HCT116 (cell line): ENCODE measurements at regions not wholly inside any gene's neighbourhood (a gene's known extent, or its start where the extent isn't known, plus 50 kb on each side); places are given as distances from the start of the nearest gene placed in this dataset.

Experiments used
- ATAC-seq: fragments of 200-7000 bp; cut with Tn5 transposase; 2 replicates; pipeline ENCODE4 v1.9.1; 2020; ENCODE audit warnings: mild to moderate bottlenecking, moderate library complexity
- BruUV-seq: library from RNA; stranded (reverse); fragments of 400-500 nt; replicated peaks from 2 replicates; lab custom pipeline; 2021; lab: Mats Ljungman, UMichigan
- CTCF ChIA-PET: fragments of 300-600 bp; sonication (Branson Sonifier 250); formaldehyde crosslinking; loops from one replicate; lab custom pipeline; 2021; ENCODE audit warnings: antibody characterized with exemption; lab: Charles Lee
- POLR2A ChIA-PET: fragments of 300-600, 350-600 bp; sonication (Branson Sonifier 250); formaldehyde crosslinking; loops from one replicate; lab custom pipeline; 2021; ENCODE audit warnings: antibody characterized with exemption; lab: Charles Lee
- RAD21 ChIA-PET, 2 experiments: fragments of 300-600 bp; sonication (Branson Sonifier 250); formaldehyde crosslinking; loops; one replicate each; lab custom pipeline; 2023; ENCODE audit warnings: low total read pairs in 2 of 2; ENCODE audit not compliant: uncharacterized antibody in 2 of 2, unreplicated experiment in 2 of 2, low non-redundant PET in 1 of 2; lab: Charles Lee
- DNase-seq: peaks from one replicate; pipeline ENCODE4 v3.0.0-alpha.2; 2010; ENCODE audit warnings: low read depth, low spot score
- H2AFZ ChIP-seq: fragments of 200-600 bp; shearing (Covaris generic), sonication (generic); 2 replicates; pipeline ENCODE4 v1.6.1; 2017; ENCODE audit warnings: low read depth, mixed run types, mixed read lengths, antibody characterized with exemption, low read length; ENCODE audit not compliant: poor library complexity, severe bottlenecking
- H3K27ac ChIP-seq: 2 replicates; pipeline ENCODE4 v1.5.1; 2012; ENCODE audit warnings: low read depth, low read length
- H3K27me3 ChIP-seq: fragments of 200-600 bp; sonication (generic); 2 replicates; pipeline ENCODE4 v1.6.1; 2016; ENCODE audit warnings: mixed run types, low read length, mixed read lengths; ENCODE audit not compliant: insufficient read depth
- H3K36me3 ChIP-seq, 2 experiments: fragments of 200-500 bp in 1 of 2; fragments of 200-600 bp in 1 of 2; sonication (Bioruptor generic) in 1 of 2; sonication (generic) in 1 of 2; 2 replicates each; pipeline versions ENCODE4 v1.5.1 to v1.6.1; 2014 to 2016; ENCODE audit warnings: low read length in 2 of 2, inconsistent platforms in 1 of 2, mixed read lengths in 1 of 2, mixed run types in 1 of 2; ENCODE audit not compliant: insufficient read depth in 2 of 2, control insufficient read depth in 1 of 2
- H3K4me1 ChIP-seq, 2 experiments: fragments of 200-600 bp in 1 of 2; sonication (generic) in 1 of 2; 2 replicates each; pipeline versions ENCODE4 v1.5.1 to v1.6.1; 2012 to 2017; ENCODE audit warnings: low read length in 2 of 2, inconsistent platforms in 1 of 2, mild to moderate bottlenecking in 1 of 2, mixed read lengths in 1 of 2, mixed run types in 1 of 2, moderate library complexity in 1 of 2; ENCODE audit not compliant: insufficient read depth in 2 of 2, control insufficient read depth in 1 of 2
- H3K4me2 ChIP-seq: fragments of 200-600 bp; sonication (generic); 2 replicates; pipeline ENCODE4 v1.6.1; 2017; ENCODE audit warnings: mixed run types, low read length, mixed read lengths
- H3K4me3 ChIP-seq, 2 experiments: fragments of 200-600 bp in 1 of 2; sonication (generic) in 1 of 2; replicated peaks in 1 of 2; 2 replicates each; pipeline ENCODE4 v1.5.1; 2011 to 2016; ENCODE audit warnings: low read length in 2 of 2, control low read depth in 1 of 2, low read depth in 1 of 2, mild to moderate bottlenecking in 1 of 2, mixed read lengths in 1 of 2, mixed run types in 1 of 2
- H3K79me2 ChIP-seq: fragments of 200-600 bp; sonication (generic); 2 replicates; pipeline ENCODE4 v1.6.1; 2017; ENCODE audit warnings: mild to moderate bottlenecking, mixed run types, low read length, moderate library complexity, mixed read lengths; ENCODE audit not compliant: insufficient read depth
- H3K9ac ChIP-seq: fragments of 200-600 bp; sonication (generic); 2 replicates; pipeline ENCODE4 v1.6.1; 2016; ENCODE audit warnings: low read length, mixed read lengths
- H3K9me2 ChIP-seq: fragments of 200-600 bp; sonication (generic), shearing (Covaris generic); 2 replicates; pipeline ENCODE4 v1.6.1; 2017; ENCODE audit warnings: mixed run types, mild to moderate bottlenecking, moderate library complexity; ENCODE audit not compliant: insufficient read depth
- H3K9me3 ChIP-seq, 2 experiments: fragments of 200-500 bp in 1 of 2; fragments of 200-600 bp in 1 of 2; sonication (Bioruptor generic) in 1 of 2; sonication (generic) in 1 of 2; 2 replicates each; pipeline ENCODE4 v1.6.1; 2014 to 2017; ENCODE audit warnings: low read length in 2 of 2, mixed read lengths in 2 of 2, inconsistent platforms in 1 of 2, low read depth in 1 of 2, mild to moderate bottlenecking in 1 of 2, mixed run types in 1 of 2, moderate library complexity in 1 of 2; ENCODE audit not compliant: control insufficient read depth in 1 of 2, insufficient read depth in 1 of 2
- H4K20me1 ChIP-seq: fragments of 200-600 bp; sonication (generic), shearing (Covaris generic); 2 replicates; pipeline ENCODE4 v1.6.1; 2017; ENCODE audit warnings: mixed run types, mild to moderate bottlenecking, moderate library complexity; ENCODE audit not compliant: insufficient read depth
- CBX3 ChIP-seq: IDR thresholded peaks from 2 replicates; pipeline ENCODE4 v1.6.1; 2012; ENCODE audit warnings: low read depth
- ELF1 ChIP-seq: IDR thresholded peaks from 2 replicates; pipeline ENCODE4 v1.6.1; 2012; ENCODE audit warnings: low read depth, borderline replicate concordance
- EZH2phosphoT487 ChIP-seq: fragments of 200-600 bp; IDR thresholded peaks from 2 replicates; pipeline ENCODE4 v1.6.1; 2018; ENCODE audit warnings: antibody characterized with exemption, borderline replicate concordance
- FOSL1 ChIP-seq: IDR thresholded peaks from 2 replicates; pipeline ENCODE4 v1.6.1; 2012; ENCODE audit warnings: low read depth
- JUND ChIP-seq: IDR thresholded peaks from 2 replicates; pipeline ENCODE4 v1.6.1; 2012
- POLR2AphosphoS5 ChIP-seq: IDR thresholded peaks from 2 replicates; pipeline ENCODE4 v1.6.1; 2011; ENCODE audit warnings: mild to moderate bottlenecking, low read depth, low read length, moderate library complexity
- RAD21 ChIP-seq: IDR thresholded peaks from 2 replicates; pipeline ENCODE4 v1.6.1; 2012; ENCODE audit warnings: low read depth, mild to moderate bottlenecking
- SIN3A ChIP-seq: IDR thresholded peaks from 2 replicates; pipeline ENCODE4 v1.6.1; 2012; ENCODE audit warnings: low read depth
- SP1 ChIP-seq: IDR thresholded peaks from 2 replicates; pipeline ENCODE4 v1.6.1; 2012; ENCODE audit warnings: low read depth
- TCF7L2 ChIP-seq: IDR thresholded peaks from 2 replicates; pipeline ENCODE4 v1.7.0; 2011; ENCODE audit warnings: borderline replicate concordance, inconsistent platforms; ENCODE audit not compliant: insufficient read depth, insufficient read length; ENCODE audit errors: extremely low read depth
- YY1 ChIP-seq: IDR thresholded peaks from 2 replicates; pipeline ENCODE4 v1.6.1; 2011; ENCODE audit warnings: low read length, low read depth, moderate library complexity, mild to moderate bottlenecking; ENCODE audit not compliant: insufficient replicate concordance; ENCODE audit errors: extremely low read depth
- ZNF274 ChIP-seq: fragments of 200-500 bp; sonication (Bioruptor generic); IDR thresholded peaks from 2 replicates; pipeline ENCODE4 v1.6.1; 2014; ENCODE audit warnings: mild to moderate bottlenecking, low read depth, low read length, inconsistent platforms
- intact Hi-C: fragments of 100-400 bp; cut with micrococcal nuclease; formaldehyde crosslinking; loops from 2 replicates; pipeline ENCODE4 v1.10.0; 2022
- TF ChIP-seq, protein P1 (sequence below): IDR thresholded peaks from 2 replicates; pipeline ENCODE4 v1.6.1; 2012
- TF ChIP-seq, protein P2 (sequence below): IDR thresholded peaks from 2 replicates; pipeline ENCODE4 v1.6.1; 2011; ENCODE audit warnings: mild to moderate bottlenecking, low read length, moderate library complexity; ENCODE audit not compliant: insufficient replicate concordance; ENCODE audit errors: extremely low read depth
- TF ChIP-seq, protein P3 (sequence below): IDR thresholded peaks from 2 replicates; pipeline ENCODE4 v1.6.1; 2012; ENCODE audit warnings: low read depth
- TF ChIP-seq, protein P4 (sequence below): IDR thresholded peaks from 2 replicates; pipeline ENCODE4 v1.6.1; 2012

DNA sequence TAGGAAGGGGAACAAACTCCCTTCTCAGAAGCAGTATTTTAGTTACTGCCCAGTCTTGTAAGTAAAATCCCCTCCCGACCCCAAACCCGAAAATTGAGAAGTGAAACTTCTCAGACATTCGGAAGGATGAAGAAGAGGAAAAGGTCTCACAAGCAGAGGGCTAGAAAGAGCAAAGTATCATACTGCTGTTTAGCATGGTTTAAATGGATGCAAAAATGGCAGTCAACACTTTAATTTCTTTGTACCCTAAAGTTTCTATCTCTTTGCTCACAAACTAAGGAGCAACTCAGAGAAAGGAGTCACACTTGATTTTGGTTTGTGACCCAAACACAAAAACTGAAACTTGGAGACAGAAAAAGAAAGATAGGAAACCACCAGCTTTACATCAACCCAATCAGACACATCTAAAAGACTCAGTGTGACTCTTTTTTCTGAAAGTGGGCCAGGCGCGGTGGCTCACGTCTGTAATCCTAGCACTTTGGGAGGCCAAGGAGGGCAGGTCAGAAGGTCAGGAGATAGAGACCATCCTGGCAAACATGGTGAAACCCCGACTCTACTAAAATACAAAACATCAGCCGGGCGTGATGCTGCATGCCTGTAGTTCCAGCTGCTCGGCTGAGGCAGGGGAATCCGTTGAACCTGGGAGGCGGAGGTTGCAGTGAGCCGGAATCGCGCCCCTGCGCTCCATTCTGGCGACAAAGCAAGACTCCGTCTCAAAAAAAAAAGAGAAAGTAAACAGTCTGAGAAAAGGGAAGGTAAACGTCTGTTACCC, 63.2 kb upstream of the ATP11B start:
- Histone ChIP-seq H2AFZ (no peak overlapping the region), H3K4me2 (no peak overlapping the region), H3K27ac (no peak overlapping the region), H3K9me3 (no peaks in the 10 kb centered on the region), H4K20me1 (no peaks in the 10 kb centered on the region), H3K4me1 (peaks cover 2 to 8% of the 10 kb centered on the region in 2 experiments; a peak in 2 of 4 replicates), H3K9me2 (no peaks in the 10 kb centered on the region), H3K27me3 (no peaks in the 10 kb centered on the region), H3K36me3 (no peaks in the 10 kb centered on the region), H3K9ac (no peak overlapping the region), H3K79me2 (no peaks in the 10 kb centered on the region), H3K4me3 (no peak overlapping the region)
- DNase-seq (no peak), ATAC-seq (no peak)
- POLR2A ChIA-PET = no interaction called here
- BruUV-seq = no TSS peak
- TF ChIP-seq FOSL1 = no peak
- TF ChIP-seq TCF7L2 = no peak
- TF ChIP-seq YY1 = no peak
- TF ChIP-seq, protein P1, sequence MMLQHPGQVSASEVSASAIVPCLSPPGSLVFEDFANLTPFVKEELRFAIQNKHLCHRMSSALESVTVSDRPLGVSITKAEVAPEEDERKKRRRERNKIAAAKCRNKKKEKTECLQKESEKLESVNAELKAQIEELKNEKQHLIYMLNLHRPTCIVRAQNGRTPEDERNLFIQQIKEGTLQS = no peak
- TF ChIP-seq, protein P2, sequence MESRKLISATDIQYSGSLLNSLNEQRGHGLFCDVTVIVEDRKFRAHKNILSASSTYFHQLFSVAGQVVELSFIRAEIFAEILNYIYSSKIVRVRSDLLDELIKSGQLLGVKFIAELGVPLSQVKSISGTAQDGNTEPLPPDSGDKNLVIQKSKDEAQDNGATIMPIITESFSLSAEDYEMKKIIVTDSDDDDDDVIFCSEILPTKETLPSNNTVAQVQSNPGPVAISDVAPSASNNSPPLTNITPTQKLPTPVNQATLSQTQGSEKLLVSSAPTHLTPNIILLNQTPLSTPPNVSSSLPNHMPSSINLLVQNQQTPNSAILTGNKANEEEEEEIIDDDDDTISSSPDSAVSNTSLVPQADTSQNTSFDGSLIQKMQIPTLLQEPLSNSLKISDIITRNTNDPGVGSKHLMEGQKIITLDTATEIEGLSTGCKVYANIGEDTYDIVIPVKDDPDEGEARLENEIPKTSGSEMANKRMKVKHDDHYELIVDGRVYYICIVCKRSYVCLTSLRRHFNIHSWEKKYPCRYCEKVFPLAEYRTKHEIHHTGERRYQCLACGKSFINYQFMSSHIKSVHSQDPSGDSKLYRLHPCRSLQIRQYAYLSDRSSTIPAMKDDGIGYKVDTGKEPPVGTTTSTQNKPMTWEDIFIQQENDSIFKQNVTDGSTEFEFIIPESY = no peak
- TF ChIP-seq ELF1 = no peak
- TF ChIP-seq, protein P3, sequence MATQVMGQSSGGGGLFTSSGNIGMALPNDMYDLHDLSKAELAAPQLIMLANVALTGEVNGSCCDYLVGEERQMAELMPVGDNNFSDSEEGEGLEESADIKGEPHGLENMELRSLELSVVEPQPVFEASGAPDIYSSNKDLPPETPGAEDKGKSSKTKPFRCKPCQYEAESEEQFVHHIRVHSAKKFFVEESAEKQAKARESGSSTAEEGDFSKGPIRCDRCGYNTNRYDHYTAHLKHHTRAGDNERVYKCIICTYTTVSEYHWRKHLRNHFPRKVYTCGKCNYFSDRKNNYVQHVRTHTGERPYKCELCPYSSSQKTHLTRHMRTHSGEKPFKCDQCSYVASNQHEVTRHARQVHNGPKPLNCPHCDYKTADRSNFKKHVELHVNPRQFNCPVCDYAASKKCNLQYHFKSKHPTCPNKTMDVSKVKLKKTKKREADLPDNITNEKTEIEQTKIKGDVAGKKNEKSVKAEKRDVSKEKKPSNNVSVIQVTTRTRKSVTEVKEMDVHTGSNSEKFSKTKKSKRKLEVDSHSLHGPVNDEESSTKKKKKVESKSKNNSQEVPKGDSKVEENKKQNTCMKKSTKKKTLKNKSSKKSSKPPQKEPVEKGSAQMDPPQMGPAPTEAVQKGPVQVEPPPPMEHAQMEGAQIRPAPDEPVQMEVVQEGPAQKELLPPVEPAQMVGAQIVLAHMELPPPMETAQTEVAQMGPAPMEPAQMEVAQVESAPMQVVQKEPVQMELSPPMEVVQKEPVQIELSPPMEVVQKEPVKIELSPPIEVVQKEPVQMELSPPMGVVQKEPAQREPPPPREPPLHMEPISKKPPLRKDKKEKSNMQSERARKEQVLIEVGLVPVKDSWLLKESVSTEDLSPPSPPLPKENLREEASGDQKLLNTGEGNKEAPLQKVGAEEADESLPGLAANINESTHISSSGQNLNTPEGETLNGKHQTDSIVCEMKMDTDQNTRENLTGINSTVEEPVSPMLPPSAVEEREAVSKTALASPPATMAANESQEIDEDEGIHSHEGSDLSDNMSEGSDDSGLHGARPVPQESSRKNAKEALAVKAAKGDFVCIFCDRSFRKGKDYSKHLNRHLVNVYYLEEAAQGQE = no peak
- no peak for TF ChIP-seq RAD21
- no peak for TF ChIP-seq ZNF274
- no peak for TF ChIP-seq SP1
- no peak for TF ChIP-seq EZH2phosphoT487
- no peak for TF ChIP-seq JUND
- no peak for TF ChIP-seq POLR2AphosphoS5
- TF ChIP-seq, protein P4, sequence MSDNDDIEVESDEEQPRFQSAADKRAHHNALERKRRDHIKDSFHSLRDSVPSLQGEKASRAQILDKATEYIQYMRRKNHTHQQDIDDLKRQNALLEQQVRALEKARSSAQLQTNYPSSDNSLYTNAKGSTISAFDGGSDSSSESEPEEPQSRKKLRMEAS = no peak
- no peak for TF ChIP-seq CBX3
- no peak for TF ChIP-seq SIN3A
- intact Hi-C loops = no loop called here
- RAD21 ChIA-PET = no interaction called here
- CTCF ChIA-PET = no interaction called here
